Panc1 (cell line): ENCODE measurements at regions not wholly inside any gene's neighbourhood (a gene's known extent, or its start where the extent isn't known, plus 50 kb on each side); places are given as distances from the start of the nearest gene placed in this dataset.
A peak's percentile ranks its signal among the peaks of the same experiment; 100 is the strongest.
"Not testable (repeated sequence)": the region's sequence is repeated elsewhere in the genome, so short reads cannot be mapped to it uniquely, and the experiment has no call there.

Experiments
- ATAC-seq: fragments of 200-7000 bp; cut with Tn5 transposase; 2 replicates; pipeline ENCODE4 v1.9.1; 2020; ENCODE audit warnings: mild to moderate bottlenecking, moderate library complexity
- BruUV-seq: library from RNA; stranded (reverse); fragments of 400-500 nt; replicated peaks from 2 replicates; lab custom pipeline; 2021; lab: Mats Ljungman, UMichigan
- CTCF ChIA-PET: fragments of 300-600 bp; sonication (Branson Sonifier 250); formaldehyde crosslinking; loops from one replicate; lab custom pipeline; 2022; ENCODE audit warnings: antibody characterized with exemption; lab: Charles Lee
- POLR2A ChIA-PET: fragments of 300-600 bp; sonication (Branson Sonifier 250); formaldehyde crosslinking; loops from one replicate; lab custom pipeline; 2022; ENCODE audit warnings: antibody characterized with exemption; lab: Charles Lee
- DNase-seq: peaks from one replicate; pipeline ENCODE4 v3.0.0-alpha.2; 2010; ENCODE audit warnings: low read depth, low spot score
- H3K27ac ChIP-seq: 2 replicates; pipeline ENCODE4 v1.5.1; 2011; ENCODE audit warnings: mild to moderate bottlenecking, low read length, inconsistent platforms
- H3K27me3 ChIP-seq: fragments of 200-500 bp; sonication (Bioruptor generic); 2 replicates; pipeline ENCODE4 v1.6.0; 2014; ENCODE audit warnings: low read length, inconsistent platforms; ENCODE audit not compliant: control insufficient read depth, insufficient read depth
- H3K36me3 ChIP-seq: fragments of 200-500 bp; sonication (Bioruptor generic); 2 replicates; pipeline ENCODE4 v1.5.1; 2014; ENCODE audit warnings: inconsistent platforms, mild to moderate bottlenecking, low read length, moderate library complexity; ENCODE audit not compliant: control insufficient read depth, insufficient read depth
- H3K4me1 ChIP-seq: 2 replicates; pipeline ENCODE4 v1.5.1; 2011; ENCODE audit warnings: inconsistent platforms, mild to moderate bottlenecking, low read length, moderate library complexity; ENCODE audit not compliant: control insufficient read depth, insufficient read depth
- H3K4me3 ChIP-seq, 2 experiments: 2 replicates each; pipeline ENCODE4 v1.5.1; 2011 to 2012; ENCODE audit warnings: low read depth in 2 of 2, low read length in 2 of 2, mild to moderate bottlenecking in 2 of 2, inconsistent platforms in 1 of 2, moderate library complexity in 1 of 2
- H3K9me3 ChIP-seq: fragments of 200-500 bp; sonication (Bioruptor generic); 2 replicates; pipeline ENCODE4 v1.5.1; 2014; ENCODE audit warnings: low read depth, mild to moderate bottlenecking, inconsistent platforms, low read length, moderate library complexity; ENCODE audit not compliant: control insufficient read depth, insufficient read depth
- SIN3A ChIP-seq: IDR thresholded peaks from 2 replicates; pipeline ENCODE4 v1.6.1; 2012; ENCODE audit warnings: low read depth, mild to moderate bottlenecking, low read length, moderate library complexity, borderline replicate concordance; ENCODE audit not compliant: insufficient read depth
- in situ Hi-C: cut with HindIII; loops from 2 replicates; pipeline ENCODE4 v1.10.0; 2016; ENCODE audit warnings: low sequenced_read_pairs, low pct_unique_long_range_greater_than_20kb
- intact Hi-C: fragments of 100-400 bp; cut with micrococcal nuclease; formaldehyde crosslinking; loops from one replicate; pipeline ENCODE4 v1.10.0; 2022; ENCODE audit not compliant: unreplicated experiment
- TF ChIP-seq, protein P1 (sequence below), 2 experiments: IDR thresholded peaks; 2 replicates each; pipeline ENCODE4 v1.6.1; 2011 to 2012; ENCODE audit warnings: low read depth in 2 of 2, control low read depth in 1 of 2, low read length in 1 of 2, mild to moderate bottlenecking in 1 of 2, moderate library complexity in 1 of 2; ENCODE audit not compliant: insufficient read depth in 1 of 2
- TF ChIP-seq, protein P2 (sequence below): fragments of 450-650 bp; IDR thresholded peaks from 2 replicates; pipeline ENCODE4 v1.5.1; 2017; ENCODE audit warnings: mild to moderate bottlenecking

DNA sequence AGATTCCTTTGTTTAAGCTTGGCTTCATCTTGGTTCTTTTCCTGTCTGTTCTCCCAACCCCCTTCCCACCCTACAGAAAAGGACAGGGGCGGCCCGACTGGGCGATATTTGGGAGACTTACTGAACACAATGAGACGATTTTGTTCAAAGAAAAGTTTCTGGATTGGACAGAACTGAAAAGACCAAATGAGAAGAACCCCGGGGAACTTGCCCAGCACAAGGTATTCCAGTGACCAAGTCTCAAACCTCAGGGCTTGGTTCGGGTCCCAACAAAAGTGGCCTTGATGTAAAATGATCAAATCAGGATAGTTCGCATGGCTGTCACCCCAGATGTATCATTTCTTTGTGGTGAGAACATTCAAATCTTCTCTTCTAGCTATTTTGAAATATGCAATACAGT is 73.9 kb upstream of the LYZL2 start:
- H3K4me1 ChIP-seq, H3K27ac ChIP-seq, H3K9me3 ChIP-seq, POLR2A ChIA-PET, CTCF ChIA-PET, BruUV-seq, H3K36me3 ChIP-seq, H3K4me3 ChIP-seq, H3K27me3 ChIP-seq, DNase-seq, ATAC-seq, intact Hi-C loops, in situ Hi-C loops: not testable (repeated sequence)

DNA sequence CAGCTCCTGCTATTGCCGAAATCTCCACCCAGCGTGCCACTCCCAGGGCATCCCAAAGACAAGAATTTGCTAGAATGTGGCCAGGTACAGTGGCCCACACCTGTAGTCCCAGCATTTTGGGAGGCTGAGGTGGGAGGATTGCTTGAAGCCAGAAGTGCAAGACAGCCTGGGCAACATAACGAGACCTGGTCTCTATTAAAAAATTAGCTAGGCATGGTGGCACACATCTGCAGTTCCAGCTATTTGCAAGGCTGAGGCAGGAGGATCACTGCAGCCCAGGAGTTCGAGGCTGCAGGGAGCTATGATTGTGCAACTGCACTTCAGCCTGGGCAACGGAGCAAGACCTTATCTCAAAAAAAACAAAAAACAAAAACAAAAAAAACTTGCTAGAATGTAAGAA is 73.3 kb upstream of the LYZL2 start:
- ChIA-PET POLR2A (no interaction called here), CTCF (no interaction called here)
- in situ Hi-C loops (no loop called here), intact Hi-C loops (no loop called here)
- no peak for TF ChIP-seq SIN3A
- TF ChIP-seq, protein P1, sequence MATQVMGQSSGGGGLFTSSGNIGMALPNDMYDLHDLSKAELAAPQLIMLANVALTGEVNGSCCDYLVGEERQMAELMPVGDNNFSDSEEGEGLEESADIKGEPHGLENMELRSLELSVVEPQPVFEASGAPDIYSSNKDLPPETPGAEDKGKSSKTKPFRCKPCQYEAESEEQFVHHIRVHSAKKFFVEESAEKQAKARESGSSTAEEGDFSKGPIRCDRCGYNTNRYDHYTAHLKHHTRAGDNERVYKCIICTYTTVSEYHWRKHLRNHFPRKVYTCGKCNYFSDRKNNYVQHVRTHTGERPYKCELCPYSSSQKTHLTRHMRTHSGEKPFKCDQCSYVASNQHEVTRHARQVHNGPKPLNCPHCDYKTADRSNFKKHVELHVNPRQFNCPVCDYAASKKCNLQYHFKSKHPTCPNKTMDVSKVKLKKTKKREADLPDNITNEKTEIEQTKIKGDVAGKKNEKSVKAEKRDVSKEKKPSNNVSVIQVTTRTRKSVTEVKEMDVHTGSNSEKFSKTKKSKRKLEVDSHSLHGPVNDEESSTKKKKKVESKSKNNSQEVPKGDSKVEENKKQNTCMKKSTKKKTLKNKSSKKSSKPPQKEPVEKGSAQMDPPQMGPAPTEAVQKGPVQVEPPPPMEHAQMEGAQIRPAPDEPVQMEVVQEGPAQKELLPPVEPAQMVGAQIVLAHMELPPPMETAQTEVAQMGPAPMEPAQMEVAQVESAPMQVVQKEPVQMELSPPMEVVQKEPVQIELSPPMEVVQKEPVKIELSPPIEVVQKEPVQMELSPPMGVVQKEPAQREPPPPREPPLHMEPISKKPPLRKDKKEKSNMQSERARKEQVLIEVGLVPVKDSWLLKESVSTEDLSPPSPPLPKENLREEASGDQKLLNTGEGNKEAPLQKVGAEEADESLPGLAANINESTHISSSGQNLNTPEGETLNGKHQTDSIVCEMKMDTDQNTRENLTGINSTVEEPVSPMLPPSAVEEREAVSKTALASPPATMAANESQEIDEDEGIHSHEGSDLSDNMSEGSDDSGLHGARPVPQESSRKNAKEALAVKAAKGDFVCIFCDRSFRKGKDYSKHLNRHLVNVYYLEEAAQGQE (IDR thresholded peaks at IDR 0.05; ENCODE audit: insufficient read depth in 1 of 2, low read depth in 2 of 2, low read length in 1 of 2), result no peak
- TF ChIP-seq, protein P2, sequence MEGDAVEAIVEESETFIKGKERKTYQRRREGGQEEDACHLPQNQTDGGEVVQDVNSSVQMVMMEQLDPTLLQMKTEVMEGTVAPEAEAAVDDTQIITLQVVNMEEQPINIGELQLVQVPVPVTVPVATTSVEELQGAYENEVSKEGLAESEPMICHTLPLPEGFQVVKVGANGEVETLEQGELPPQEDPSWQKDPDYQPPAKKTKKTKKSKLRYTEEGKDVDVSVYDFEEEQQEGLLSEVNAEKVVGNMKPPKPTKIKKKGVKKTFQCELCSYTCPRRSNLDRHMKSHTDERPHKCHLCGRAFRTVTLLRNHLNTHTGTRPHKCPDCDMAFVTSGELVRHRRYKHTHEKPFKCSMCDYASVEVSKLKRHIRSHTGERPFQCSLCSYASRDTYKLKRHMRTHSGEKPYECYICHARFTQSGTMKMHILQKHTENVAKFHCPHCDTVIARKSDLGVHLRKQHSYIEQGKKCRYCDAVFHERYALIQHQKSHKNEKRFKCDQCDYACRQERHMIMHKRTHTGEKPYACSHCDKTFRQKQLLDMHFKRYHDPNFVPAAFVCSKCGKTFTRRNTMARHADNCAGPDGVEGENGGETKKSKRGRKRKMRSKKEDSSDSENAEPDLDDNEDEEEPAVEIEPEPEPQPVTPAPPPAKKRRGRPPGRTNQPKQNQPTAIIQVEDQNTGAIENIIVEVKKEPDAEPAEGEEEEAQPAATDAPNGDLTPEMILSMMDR, result no peak
- BruUV-seq, result no TSS peak
- ATAC-seq, result no peak
- no peaks in the 10 kb centered on the region for H3K4me1 ChIP-seq
- no peaks in the 10 kb centered on the region for H3K9me3 ChIP-seq
- no peak overlapping the region for H3K27ac ChIP-seq
- H3K27me3 ChIP-seq, result no peaks in the 10 kb centered on the region
- no peaks in the 10 kb centered on the region for H3K36me3 ChIP-seq
- no peak for DNase-seq
- no peak overlapping the region for H3K4me3 ChIP-seq

DNA sequence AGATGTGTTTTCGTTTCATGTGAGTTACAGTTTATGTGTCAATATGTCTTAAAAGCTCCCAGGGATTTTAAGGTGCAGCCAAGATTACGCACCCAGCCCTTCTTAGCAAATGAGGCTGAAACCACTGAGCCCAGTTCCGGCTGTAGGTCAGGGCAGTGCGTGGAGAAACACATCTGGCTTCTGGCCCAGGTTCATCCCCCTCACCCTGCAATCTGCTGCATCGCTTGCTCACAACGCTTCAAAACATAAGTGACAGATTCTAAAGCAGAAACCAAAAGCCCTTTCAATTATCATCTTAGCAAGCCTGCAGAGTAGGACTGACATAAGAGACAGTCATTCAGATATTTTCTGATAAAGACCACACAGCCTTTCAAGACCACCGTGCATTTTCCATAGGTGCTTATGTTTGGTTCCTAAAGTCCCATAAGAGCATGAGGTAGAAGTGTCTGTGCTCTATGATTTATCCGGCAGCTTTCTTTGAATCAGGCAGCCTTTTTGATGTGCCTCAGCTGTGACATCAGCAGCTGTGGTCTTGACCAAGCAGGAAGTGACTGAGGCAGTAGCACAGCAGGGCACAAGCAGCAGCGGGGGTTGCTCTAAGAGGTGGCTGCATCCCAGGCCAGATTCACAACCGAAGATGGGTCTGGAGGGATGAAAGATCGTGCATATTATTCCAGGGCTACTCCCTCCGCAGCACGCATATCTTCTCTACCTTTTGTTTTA is 72.1 kb upstream of the LYZL2 start:
- POLR2A ChIA-PET, result no interaction called here
- CTCF ChIA-PET, result no interaction called here
- no peak overlapping the region for H3K27ac ChIP-seq

More for the DNA sequence above, 72.1 kb upstream of the LYZL2 start:
- no peaks in the 10 kb centered on the region for H3K36me3 ChIP-seq
- H3K4me3 ChIP-seq, result no peak overlapping the region
- no peaks in the 10 kb centered on the region for H3K27me3 ChIP-seq
- no peaks in the 10 kb centered on the region for H3K9me3 ChIP-seq
- no TSS peak for BruUV-seq
- in situ Hi-C loops, result no loop called here
- DNase-seq (peak; percentile 2), ATAC-seq (peak; percentile 65; the same call in 1 of the 2 replicates)
- TF ChIP-seq, protein P1 (IDR thresholded peaks at IDR 0.05; ENCODE audit: insufficient read depth in 1 of 2, low read depth in 2 of 2, low read length in 1 of 2), result no peak
- no peaks in the 10 kb centered on the region for H3K4me1 ChIP-seq
- intact Hi-C loops, result no loop called here
